Vagina (tissue), 2 donors: ENCODE measurements at regions not wholly inside any gene's neighbourhood (a gene's known extent, or its start where the extent isn't known, plus 50 kb on each side); places are given as distances from the start of the nearest gene placed in this dataset.

Experiments
- DNase-seq, 2 donors: peaks; one replicate each; pipeline ENCODE4 v3.0.0-alpha.2; 2017; ENCODE audit errors: extremely low spot score in 2 of 2
- H3K27ac ChIP-seq: fragments of 200-600 bp; sonication (generic); one replicate; pipeline ENCODE4 v1.5.1; 2019
- H3K27me3 ChIP-seq: fragments of 200-600 bp; sonication (generic); one replicate; pipeline ENCODE4 v1.5.1; 2019
- H3K36me3 ChIP-seq, 2 donors: fragments of 200-600 bp; sonication (generic); one replicate each; pipeline ENCODE4 v1.5.1; 2017 to 2019
- H3K4me1 ChIP-seq: fragments of 200-600 bp; sonication (generic); one replicate; pipeline ENCODE4 v1.5.1; 2019
- H3K4me3 ChIP-seq, 2 donors: fragments of 200-600 bp; sonication (generic); 1 replicate in 1 of 2; 2 replicates in 1 of 2; pipeline ENCODE4 v1.5.1; 2016 to 2019
- H3K9me3 ChIP-seq: fragments of 200-600 bp; sonication (generic); one replicate; pipeline ENCODE4 v1.5.1; 2019
- CTCF ChIP-seq, 3 experiments: fragments of 450-650 bp in 2 of 3; fragments of 200-600 bp in 1 of 3; sonication (generic) in 1 of 3; IDR thresholded peaks; one replicate each; pipeline ENCODE4 v1.5.1; 2017 to 2019; ENCODE audit warnings: antibody characterized with exemption in 3 of 3, mild to moderate bottlenecking in 2 of 3, moderate library complexity in 2 of 3
- POLR2A ChIP-seq, 2 donors: fragments of 450-650 bp; IDR thresholded peaks; one replicate each; pipeline ENCODE4 v1.6.1; 2017; ENCODE audit warnings: antibody characterized with exemption in 2 of 2, mild to moderate bottlenecking in 2 of 2, moderate library complexity in 2 of 2
- POLR2AphosphoS5 ChIP-seq, 2 donors: sonication (generic); formaldehyde crosslinking; IDR thresholded peaks; one replicate each; pipeline ENCODE4 v1.9.0; 2017; ENCODE audit warnings: antibody characterized with exemption in 2 of 2, mild to moderate bottlenecking in 2 of 2, low read depth in 1 of 2; ENCODE audit not compliant: insufficient read depth in 1 of 2
- intact Hi-C: fragments of 100-400 bp; cut with DNase I; formaldehyde crosslinking; loops from one replicate; pipeline ENCODE4 v1.15.1; 2023

GRCh38 chr1:29732453-29732852 lies 496.1 kb downstream of the PTPRU start:
- Histone ChIP-seq H3K36me3 (no peaks in the 10 kb centered on the region), H3K27me3 (no peaks in the 10 kb centered on the region), H3K4me1 (no peaks in the 10 kb centered on the region), H3K27ac (no peak overlapping the region), H3K4me3 (no peak overlapping the region), H3K9me3 (no peaks in the 10 kb centered on the region)
- TF ChIP-seq POLR2AphosphoS5 (IDR thresholded peaks at IDR 0.05; ENCODE audit: insufficient read depth in 1 of 2, low read depth in 1 of 2) = no peak
- TF ChIP-seq POLR2A (IDR thresholded peaks at IDR 0.05) = no peak
- TF ChIP-seq CTCF (IDR thresholded peaks at IDR 0.05) = no peak
- intact Hi-C loops = no loop called here
- no peak for DNase-seq

GRCh38 chr1:29730623-29731022 lies 494.3 kb downstream of the PTPRU start:
- Histone ChIP-seq H3K9me3 (no peaks in the 10 kb centered on the region), H3K4me1 (no peaks in the 10 kb centered on the region), H3K36me3 (no peaks in the 10 kb centered on the region), H3K4me3 (no peak overlapping the region), H3K27ac (no peak overlapping the region), H3K27me3 (no peaks in the 10 kb centered on the region)
- no peak for TF ChIP-seq POLR2AphosphoS5 (IDR thresholded peaks at IDR 0.05; ENCODE audit: insufficient read depth in 1 of 2, low read depth in 1 of 2)
- intact Hi-C loops = no loop called here
- DNase-seq = no peak

- Histone ChIP-seq H3K4me1 (no peaks in the 10 kb centered on the region), H3K27ac (no peak overlapping the region), H3K27me3 (no peaks in the 10 kb centered on the region), H3K4me3 (no peak overlapping the region), H3K36me3 (no peaks in the 10 kb centered on the region), H3K9me3 (no peaks in the 10 kb centered on the region)
- no peak for DNase-seq
- TF ChIP-seq POLR2A (IDR thresholded peaks at IDR 0.05) (no peak), CTCF (IDR thresholded peaks at IDR 0.05) (no peak)
- intact Hi-C loops = no loop called here
Measured at GRCh38 chr1:29729281-29729680, 493.0 kb downstream of the PTPRU start.

DNA sequence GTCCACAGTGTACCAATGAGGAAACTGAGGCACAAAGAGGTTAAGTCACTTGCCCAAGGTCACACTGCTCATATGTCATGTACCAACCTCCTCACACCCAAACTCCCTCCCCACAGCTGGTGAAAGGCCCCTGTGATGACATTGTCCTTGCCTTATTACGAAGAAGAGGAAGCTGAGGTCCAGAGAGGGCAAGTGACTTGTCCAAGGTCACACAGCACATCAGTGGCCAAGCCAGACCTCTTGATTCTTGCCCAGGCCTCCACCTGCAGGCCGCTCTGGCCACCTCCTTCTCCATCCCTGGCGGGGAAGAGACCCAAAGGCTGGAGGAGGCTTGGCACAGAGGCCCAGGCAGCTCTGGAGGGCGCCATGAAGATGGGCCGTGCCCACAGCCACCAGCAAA lies 492.4 kb downstream of the PTPRU start:
- Histone ChIP-seq H3K36me3 (no peaks in the 10 kb centered on the region), H3K27me3 (no peaks in the 10 kb centered on the region), H3K4me1 (no peaks in the 10 kb centered on the region), H3K27ac (no peak overlapping the region), H3K4me3 (no peak overlapping the region), H3K9me3 (no peaks in the 10 kb centered on the region)
- TF ChIP-seq POLR2AphosphoS5 (IDR thresholded peaks at IDR 0.05; ENCODE audit: insufficient read depth in 1 of 2, low read depth in 1 of 2) = no peak
- TF ChIP-seq POLR2A (IDR thresholded peaks at IDR 0.05) = no peak
- TF ChIP-seq CTCF (IDR thresholded peaks at IDR 0.05) = no peak
- intact Hi-C loops = no loop called here
- DNase-seq = no peak

- H3K27ac ChIP-seq = no peak overlapping the region
- no peak for DNase-seq
- no peaks in the 10 kb centered on the region for H3K36me3 ChIP-seq
- no peak for TF ChIP-seq POLR2A (IDR thresholded peaks at IDR 0.05)
- no peak for TF ChIP-seq POLR2AphosphoS5 (IDR thresholded peaks at IDR 0.05; ENCODE audit: insufficient read depth in 1 of 2, low read depth in 1 of 2)
- no peak for TF ChIP-seq CTCF (IDR thresholded peaks at IDR 0.05)
- H3K9me3 ChIP-seq = peaks cover 6% of the 10 kb centered on the region
- H3K4me3 ChIP-seq = no peak overlapping the region
- H3K4me1 ChIP-seq = no peaks in the 10 kb centered on the region
- intact Hi-C loops = no loop called here
- no peaks in the 10 kb centered on the region for H3K27me3 ChIP-seq
Measured at GRCh38 chr1:29725262-29725661, 488.9 kb downstream of the PTPRU start.

- H3K4me3 ChIP-seq = no peak overlapping the region
- intact Hi-C loops = no loop called here
- no peaks in the 10 kb centered on the region for H3K36me3 ChIP-seq
- no peaks in the 10 kb centered on the region for H3K4me1 ChIP-seq
- no peak overlapping the region for H3K27ac ChIP-seq
- peaks cover 6% of the 10 kb centered on the region for H3K9me3 ChIP-seq
- no peaks in the 10 kb centered on the region for H3K27me3 ChIP-seq
- TF ChIP-seq POLR2AphosphoS5 (IDR thresholded peaks at IDR 0.05; ENCODE audit: insufficient read depth in 1 of 2, low read depth in 1 of 2) (no peak), POLR2A (IDR thresholded peaks at IDR 0.05) (no peak), CTCF (IDR thresholded peaks at IDR 0.05) (no peak)
- no peak for DNase-seq
Measured at GRCh38 chr1:29722598-29722997, 486.3 kb downstream of the PTPRU start.
